Endodermal cell (in vitro differentiated cells): ENCODE measurements at regions not wholly inside any gene's neighbourhood (a gene's known extent, or its start where the extent isn't known, plus 50 kb on each side); places are given as distances from the start of the nearest gene placed in this dataset.

Source experiments
- DNase-seq: peaks from one replicate; pipeline ENCODE4 v3.0.0-alpha.2; 2017
- H3K27ac ChIP-seq: 2 replicates; pipeline ENCODE4 v1.5.1; 2013; ENCODE audit warnings: mild to moderate bottlenecking, low read depth, low read length, moderate library complexity
- H3K27me3 ChIP-seq: 2 replicates; pipeline ENCODE4 v1.6.1; 2013; ENCODE audit warnings: mild to moderate bottlenecking, low read length, moderate library complexity; ENCODE audit not compliant: insufficient read depth, control insufficient read depth, poor library complexity, severe bottlenecking
- H3K36me3 ChIP-seq: 2 replicates; pipeline ENCODE4 v1.7.0; 2013; ENCODE audit warnings: mild to moderate bottlenecking, low read length, moderate library complexity; ENCODE audit not compliant: control insufficient read depth, insufficient read depth
- H3K4me1 ChIP-seq: one replicate; pipeline ENCODE4 v1.7.0; 2013; ENCODE audit warnings: low read length; ENCODE audit not compliant: control insufficient read depth, insufficient read depth
- H3K4me3 ChIP-seq: 2 replicates; pipeline ENCODE4 v1.5.1; 2013; ENCODE audit warnings: mild to moderate bottlenecking, low read length, moderate library complexity
- H3K9ac ChIP-seq: 2 replicates; pipeline ENCODE4 v1.6.1; 2013; ENCODE audit warnings: mild to moderate bottlenecking, low read length, moderate library complexity; ENCODE audit not compliant: poor library complexity, severe bottlenecking; ENCODE audit errors: extremely low read depth
- H3K9me3 ChIP-seq: 2 replicates; pipeline ENCODE4 v1.6.1; 2013; ENCODE audit warnings: mild to moderate bottlenecking, low read length, moderate library complexity; ENCODE audit not compliant: control insufficient read depth
- H3K27ac Mint-ChIP-seq: 2 replicates; pipeline ENCODE4 v1.8.0; 2020; ENCODE audit warnings: mixed read lengths
- H3K27me3 Mint-ChIP-seq: 2 replicates; pipeline ENCODE4 v1.8.0; 2021; ENCODE audit warnings: mild to moderate bottlenecking, mixed read lengths; ENCODE audit not compliant: insufficient read depth
- H3K36me3 Mint-ChIP-seq: 2 replicates; pipeline ENCODE4 v1.8.0; 2020; ENCODE audit warnings: low read depth, mixed read lengths
- H3K4me1 Mint-ChIP-seq: 2 replicates; pipeline ENCODE4 v1.8.0; 2020; ENCODE audit warnings: mixed read lengths
- H3K4me3 Mint-ChIP-seq: 2 replicates; pipeline ENCODE4 v1.8.0; 2020; ENCODE audit warnings: mild to moderate bottlenecking, moderate library complexity, mixed read lengths
- H3K9me3 Mint-ChIP-seq: 2 replicates; pipeline ENCODE4 v1.8.0; 2020; ENCODE audit warnings: mild to moderate bottlenecking, mixed read lengths
- WGBS, 2 experiments: methylation state at CpG; one replicate each; pipeline versions ENCODE4 v1.1.5 to v1.1.7; 2013; ENCODE audit warnings: missing lambda C conversion rate in 2 of 2, mixed read lengths in 1 of 2; ENCODE audit not compliant: insufficient coverage in 1 of 2, insufficient read length in 1 of 2; 5-methylcytosine and 5-hydroxymethylcytosine counted together
- TF ChIP-seq, protein P1 (sequence below): fragments of 200-600 bp; sonication (generic); conservative IDR thresholded peaks from 2 replicates; pipeline ENCODE4 v1.5.0; 2021; ENCODE audit warnings: antibody characterized with exemption, mild to moderate bottlenecking

DNA sequence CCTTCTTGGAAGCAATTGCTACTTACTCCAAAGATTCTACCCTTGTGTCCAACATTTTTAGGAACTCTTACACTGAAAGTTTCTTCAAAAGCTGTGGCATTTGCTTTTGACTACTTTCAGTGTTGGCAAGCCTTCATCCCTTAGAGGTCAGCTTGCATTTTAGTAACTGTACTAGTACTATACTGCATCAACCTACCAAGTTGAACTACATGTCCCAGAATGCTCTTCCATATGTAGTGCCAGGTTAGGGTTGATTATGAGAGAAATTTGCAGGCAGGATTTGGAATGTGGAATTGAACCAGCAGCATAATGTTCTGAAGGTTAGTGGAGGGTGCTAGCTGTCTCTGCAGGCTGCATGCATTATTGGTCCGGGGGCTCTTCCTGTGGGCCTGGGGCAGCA, 189.9 kb upstream of the FOXN2 start:
- Histone ChIP-seq H3K36me3 (no peaks in the 10 kb centered on the region), H3K27ac (no peak overlapping the region), H3K9me3 (no peaks in the 10 kb centered on the region), H3K4me3 (no peak overlapping the region), H3K4me1 (no peaks in the 10 kb centered on the region), H3K27me3 (no peaks in the 10 kb centered on the region), H3K9ac (no peak overlapping the region)
- no peak overlapping the region for H3K27ac Mint-ChIP-seq
- no peaks in the 10 kb centered on the region for H3K9me3 Mint-ChIP-seq
- WGBS, 2 experiments: 80 to 97% methylated on average over 1 of the region's 1 CpG
- TF ChIP-seq, protein P1, sequence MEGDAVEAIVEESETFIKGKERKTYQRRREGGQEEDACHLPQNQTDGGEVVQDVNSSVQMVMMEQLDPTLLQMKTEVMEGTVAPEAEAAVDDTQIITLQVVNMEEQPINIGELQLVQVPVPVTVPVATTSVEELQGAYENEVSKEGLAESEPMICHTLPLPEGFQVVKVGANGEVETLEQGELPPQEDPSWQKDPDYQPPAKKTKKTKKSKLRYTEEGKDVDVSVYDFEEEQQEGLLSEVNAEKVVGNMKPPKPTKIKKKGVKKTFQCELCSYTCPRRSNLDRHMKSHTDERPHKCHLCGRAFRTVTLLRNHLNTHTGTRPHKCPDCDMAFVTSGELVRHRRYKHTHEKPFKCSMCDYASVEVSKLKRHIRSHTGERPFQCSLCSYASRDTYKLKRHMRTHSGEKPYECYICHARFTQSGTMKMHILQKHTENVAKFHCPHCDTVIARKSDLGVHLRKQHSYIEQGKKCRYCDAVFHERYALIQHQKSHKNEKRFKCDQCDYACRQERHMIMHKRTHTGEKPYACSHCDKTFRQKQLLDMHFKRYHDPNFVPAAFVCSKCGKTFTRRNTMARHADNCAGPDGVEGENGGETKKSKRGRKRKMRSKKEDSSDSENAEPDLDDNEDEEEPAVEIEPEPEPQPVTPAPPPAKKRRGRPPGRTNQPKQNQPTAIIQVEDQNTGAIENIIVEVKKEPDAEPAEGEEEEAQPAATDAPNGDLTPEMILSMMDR: no peak
- no peak for DNase-seq
- H3K4me1 Mint-ChIP-seq: no peaks in the 10 kb centered on the region
- H3K4me3 Mint-ChIP-seq: no peak overlapping the region
- no peaks in the 10 kb centered on the region for H3K36me3 Mint-ChIP-seq
- no peaks in the 10 kb centered on the region for H3K27me3 Mint-ChIP-seq

DNA sequence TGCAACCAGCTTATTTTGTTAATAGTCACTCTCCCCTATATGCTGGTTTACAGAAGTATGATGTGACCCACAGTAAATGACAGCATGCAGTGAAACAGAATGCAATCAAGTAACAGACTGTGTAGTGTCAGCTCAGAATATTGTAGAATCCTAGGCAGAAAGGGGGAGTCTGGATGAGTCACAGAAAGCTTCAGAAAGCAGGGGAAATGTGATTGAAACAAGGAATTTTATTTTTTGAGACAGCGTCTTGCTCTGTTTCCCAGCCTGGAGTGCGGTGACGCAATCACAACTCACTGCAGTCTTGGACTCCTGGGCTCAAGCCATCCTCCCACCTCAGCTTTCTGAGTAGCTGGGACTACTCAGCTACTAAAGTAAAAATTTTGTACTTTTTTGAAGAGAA, 188.3 kb upstream of the FOXN2 start:
- H3K4me1 Mint-ChIP-seq: no peaks in the 10 kb centered on the region
- H3K4me3 ChIP-seq: no peak overlapping the region
- no peak overlapping the region for H3K9ac ChIP-seq
- WGBS, 2 experiments: 97 to 100% methylated on average over 3 of the region's 3 CpGs
- H3K27me3 Mint-ChIP-seq: no peaks in the 10 kb centered on the region
- H3K4me1 ChIP-seq: no peaks in the 10 kb centered on the region
- no peaks in the 10 kb centered on the region for H3K9me3 Mint-ChIP-seq
- no peaks in the 10 kb centered on the region for H3K36me3 ChIP-seq
- H3K4me3 Mint-ChIP-seq: no peak overlapping the region
- DNase-seq: no peak
- TF ChIP-seq, protein P1: no peak
- H3K9me3 ChIP-seq: no peaks in the 10 kb centered on the region
- H3K27ac ChIP-seq: no peak overlapping the region
- no peaks in the 10 kb centered on the region for H3K27me3 ChIP-seq
- no peak overlapping the region for H3K27ac Mint-ChIP-seq
- H3K36me3 Mint-ChIP-seq: no peaks in the 10 kb centered on the region

DNA sequence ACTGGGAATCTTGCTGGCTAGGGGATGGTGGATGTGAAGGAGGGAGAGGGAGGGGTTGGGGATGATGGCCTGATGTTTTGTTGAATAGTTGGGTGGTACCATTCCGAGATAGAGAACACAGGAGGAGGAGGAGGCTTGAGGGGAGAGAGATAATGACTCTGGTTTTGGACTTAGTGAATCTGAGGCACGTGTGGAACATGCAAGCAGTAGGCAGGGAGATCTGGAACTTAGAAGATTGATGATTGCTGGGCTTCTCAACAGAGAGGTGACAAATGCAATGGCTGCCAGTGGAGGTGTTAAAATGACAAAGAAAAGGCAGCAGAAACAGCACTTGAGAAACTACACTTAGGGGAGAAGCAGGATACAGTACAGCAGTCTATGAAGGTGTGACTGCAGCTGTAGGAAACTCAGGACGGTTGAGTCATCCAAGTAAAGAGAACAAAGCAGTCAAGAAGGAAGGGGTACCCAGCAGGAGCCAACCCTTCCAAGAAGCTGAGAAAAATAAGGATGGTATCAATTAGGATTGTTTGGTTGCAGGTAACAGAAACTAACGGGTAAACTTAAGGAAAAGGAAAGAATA, 186.8 kb upstream of the FOXN2 start:
- Histone ChIP-seq H3K9me3 (no peaks in the 10 kb centered on the region), H3K27ac (no peak overlapping the region), H3K9ac (no peak overlapping the region), H3K27me3 (no peaks in the 10 kb centered on the region), H3K36me3 (no peaks in the 10 kb centered on the region), H3K4me3 (no peak overlapping the region), H3K4me1 (no peaks in the 10 kb centered on the region)
- Mint-ChIP-seq H3K27ac (no peak overlapping the region), H3K27me3 (no peaks in the 10 kb centered on the region), H3K9me3 (no peaks in the 10 kb centered on the region), H3K4me3 (no peak overlapping the region), H3K4me1 (no peaks in the 10 kb centered on the region), H3K36me3 (no peaks in the 10 kb centered on the region)
- WGBS, 2 experiments: 81 to 82% methylated on average over 4 of the region's 4 CpGs
- DNase-seq: no peak
- TF ChIP-seq, protein P1: no peak
